ENCODE measurements at regions not wholly inside any gene's neighbourhood (a gene's known extent, or its start where the extent isn't known, plus 50 kb on each side); places are given as distances from the start of the nearest gene placed in this dataset.
"Not testable (repeated sequence)": the region's sequence is repeated elsewhere in the genome, so short reads cannot be mapped to it uniquely, and the experiment has no call there.

GRCh38 chr14:85146779-85147178 lies 383.2 kb upstream of the FLRT2 start:
- no peak for DNase-seq

- no peak for DNase-seq
Observed at GRCh38 chr14:85150166-85150565, 379.8 kb upstream of the FLRT2 start.

GRCh38 chr14:85154714-85155113 lies 375.2 kb upstream of the FLRT2 start:
- no peak for DNase-seq

- DNase-seq = no peak
Observed at GRCh38 chr14:85156319-85156718, 373.6 kb upstream of the FLRT2 start.

GRCh38 chr14:85159726-85160125 lies 370.2 kb upstream of the FLRT2 start:
- no peak for DNase-seq

GRCh38 chr14:85165094-85165493 lies 364.9 kb upstream of the FLRT2 start:
- no peak for DNase-seq

- DNase-seq = no peak
Observed at GRCh38 chr14:85169381-85169780, 360.6 kb upstream of the FLRT2 start.

- no peak for DNase-seq
Observed at GRCh38 chr14:85172290-85172689, 357.7 kb upstream of the FLRT2 start.

GRCh38 chr14:85172889-85173477 lies 357.0 kb upstream of the FLRT2 start:
- DNase-seq = no peak

GRCh38 chr14:85175556-85175955 lies 354.4 kb upstream of the FLRT2 start:
- no peak for DNase-seq

- no peak for DNase-seq
Observed at GRCh38 chr14:85178864-85179263, 351.1 kb upstream of the FLRT2 start.

GRCh38 chr14:85180876-85181275 lies 349.1 kb upstream of the FLRT2 start:
- no peak for DNase-seq

GRCh38 chr14:85182282-85182681 lies 347.7 kb upstream of the FLRT2 start:
- DNase-seq = no peak

- DNase-seq = no peak
Observed at GRCh38 chr14:85186082-85186481, 343.9 kb upstream of the FLRT2 start.

- no peak for DNase-seq
Observed at GRCh38 chr14:85187521-85187920, 342.4 kb upstream of the FLRT2 start.

- no peak for DNase-seq
Observed at GRCh38 chr14:85188836-85189235, 341.1 kb upstream of the FLRT2 start.

- not testable (repeated sequence) for DNase-seq
Observed at GRCh38 chr14:85189253-85189652, 340.7 kb upstream of the FLRT2 start.

GRCh38 chr14:85190251-85190650 lies 339.7 kb upstream of the FLRT2 start:
- no peak for DNase-seq

- DNase-seq = no peak
Observed at GRCh38 chr14:85191986-85192385, 338.0 kb upstream of the FLRT2 start.

GRCh38 chr14:85195872-85196477 lies 334.0 kb upstream of the FLRT2 start:
- DNase-seq = peak in 2 of 3 donors; percentile 5 to 37

- no peak for DNase-seq
Observed at GRCh38 chr14:85198001-85198400, 331.9 kb upstream of the FLRT2 start.

GRCh38 chr14:85205875-85206274 lies 324.1 kb upstream of the FLRT2 start:
- no peak for DNase-seq

GRCh38 chr14:85214471-85214870 lies 315.5 kb upstream of the FLRT2 start:
- no peak for DNase-seq

GRCh38 chr14:85217412-85217811 lies 312.5 kb upstream of the FLRT2 start:
- no peak for DNase-seq

- no peak for DNase-seq
Observed at GRCh38 chr14:85218982-85219381, 311.0 kb upstream of the FLRT2 start.

Measured in suppressor macrophage treated with lipopolysaccharide for 1 hour (primary cell).